SHP77 (cell line): ENCODE measurements at regions not wholly inside any gene's neighbourhood (a gene's known extent, or its start where the extent isn't known, plus 50 kb on each side); places are given as distances from the start of the nearest gene placed in this dataset.

ENCODE experiments used
- DNase-seq, 2 experiments: peaks; one replicate each; lab custom pipeline; 2025; lab: John Stamatoyannopoulos, UW

- no peak for DNase-seq
Observed at GRCh38 chr7:25911738-25912607, 240.0 kb upstream of the NFE2L3 start.

- DNase-seq = no peak
Observed at GRCh38 chr7:25913598-25914224, 238.3 kb upstream of the NFE2L3 start.

GRCh38 chr7:25918731-25919130 is 233.3 kb upstream of the NFE2L3 start:
- DNase-seq = no peak

- no peak for DNase-seq
Observed at GRCh38 chr7:25922296-25922695, 229.7 kb upstream of the NFE2L3 start.

GRCh38 chr7:25923741-25924460 is 228.1 kb upstream of the NFE2L3 start:
- no peak for DNase-seq

- DNase-seq = no peak
Observed at GRCh38 chr7:25926009-25926408, 226.0 kb upstream of the NFE2L3 start.

GRCh38 chr7:25926451-25926850 is 225.5 kb upstream of the NFE2L3 start:
- no peak for DNase-seq

- DNase-seq = no peak
Observed at GRCh38 chr7:25926891-25927625, 224.9 kb upstream of the NFE2L3 start.

- DNase-seq = no peak
Observed at GRCh38 chr7:25927626-25927978, 224.4 kb upstream of the NFE2L3 start.

GRCh38 chr7:25928549-25929330 is 223.3 kb upstream of the NFE2L3 start:
- no peak for DNase-seq

- DNase-seq = no peak
Observed at GRCh38 chr7:25929448-25929847, 222.6 kb upstream of the NFE2L3 start.

- no peak for DNase-seq
Observed at GRCh38 chr7:25930492-25931048, 221.4 kb upstream of the NFE2L3 start.

GRCh38 chr7:25931156-25931555 is 220.8 kb upstream of the NFE2L3 start:
- DNase-seq = no peak

GRCh38 chr7:25933921-25934320 is 218.1 kb upstream of the NFE2L3 start:
- no peak for DNase-seq

GRCh38 chr7:25940086-25940906 is 211.7 kb upstream of the NFE2L3 start:
- DNase-seq = no peak

GRCh38 chr7:25944777-25945515 is 207.1 kb upstream of the NFE2L3 start:
- no peak for DNase-seq

GRCh38 chr7:25945608-25946007 is 206.4 kb upstream of the NFE2L3 start:
- no peak for DNase-seq

GRCh38 chr7:25946181-25946580 is 205.8 kb upstream of the NFE2L3 start:
- DNase-seq = no peak

- no peak for DNase-seq
Observed at GRCh38 chr7:25947669-25948516, 204.1 kb upstream of the NFE2L3 start.
